IPS DF 4.7 (cell line): ENCODE measurements at regions not wholly inside any gene's neighbourhood (a gene's known extent, or its start where the extent isn't known, plus 50 kb on each side); places are given as distances from the start of the nearest gene placed in this dataset.

Experiments
- DNase-seq: peaks from one replicate; pipeline ENCODE4 v3.0.0-alpha.2; 2013; ENCODE audit warnings: low spot score; ENCODE audit errors: extremely low read depth

- no peak for DNase-seq
Measured at GRCh38 chr11:122179961-122180834, 64.2 kb upstream of the BLID start.

GRCh38 chr11:122178795-122179194 is 62.8 kb upstream of the BLID start:
- DNase-seq = no peak

GRCh38 chr11:122177238-122177637 is 61.2 kb upstream of the BLID start:
- DNase-seq = no peak

- DNase-seq = no peak
Measured at GRCh38 chr11:122176651-122177050, 60.6 kb upstream of the BLID start.

- no peak for DNase-seq
Measured at GRCh38 chr11:122175306-122175705, 59.3 kb upstream of the BLID start.

- DNase-seq = no peak
Measured at GRCh38 chr11:122173587-122173986, 57.6 kb upstream of the BLID start.

GRCh38 chr11:122173074-122173450 is 57.0 kb upstream of the BLID start:
- no peak for DNase-seq

- no peak for DNase-seq
Measured at GRCh38 chr11:122172352-122173073, 56.5 kb upstream of the BLID start.

GRCh38 chr11:122170815-122171475 is 54.9 kb upstream of the BLID start:
- no peak for DNase-seq

GRCh38 chr11:122168218-122168617 is 52.2 kb upstream of the BLID start:
- no peak for DNase-seq

- DNase-seq = no peak
Measured at GRCh38 chr11:122167100-122167499, 51.1 kb upstream of the BLID start.

- no peak for DNase-seq
Measured at GRCh38 chr11:122165607-122166371, 49.8 kb upstream of the BLID start.
